GM19463 (cell line): ENCODE measurements at regions not wholly inside any gene's neighbourhood (a gene's known extent, or its start where the extent isn't known, plus 50 kb on each side); places are given as distances from the start of the nearest gene placed in this dataset.
A peak's percentile ranks its signal among the peaks of the same experiment; 100 is the strongest.

ENCODE experiments used
- ATAC-seq: cut with Tn5 transposase; IDR thresholded peaks from one replicate; pipeline ENCODE4 v1.9.1; 2021; ENCODE audit warnings: mild to moderate bottlenecking, moderate library complexity; ENCODE audit not compliant: unreplicated experiment

DNA sequence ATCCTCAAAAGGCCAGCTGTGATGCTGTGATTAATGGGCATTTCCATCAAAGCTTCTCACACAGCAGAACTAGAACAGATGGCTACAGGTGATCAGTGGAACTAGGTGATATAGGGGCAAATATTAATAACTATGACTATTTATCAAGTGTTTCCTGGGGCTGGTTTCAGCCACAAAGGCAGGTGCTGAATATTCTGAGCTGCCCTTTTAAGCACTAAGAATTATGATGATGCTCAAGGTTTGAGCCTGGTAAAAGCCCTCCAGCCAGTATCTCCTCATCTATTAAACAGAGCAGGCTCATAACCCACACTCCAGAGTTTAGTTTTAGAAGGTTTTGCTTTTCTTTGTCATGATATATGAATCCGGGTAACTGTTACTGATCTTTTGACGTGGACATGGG, 129.5 kb upstream of the ACP3 start:
- no peak for ATAC-seq

GRCh38 chr3:132189601-132190000, 127.6 kb upstream of the ACP3 start:
- no peak for ATAC-seq

DNA sequence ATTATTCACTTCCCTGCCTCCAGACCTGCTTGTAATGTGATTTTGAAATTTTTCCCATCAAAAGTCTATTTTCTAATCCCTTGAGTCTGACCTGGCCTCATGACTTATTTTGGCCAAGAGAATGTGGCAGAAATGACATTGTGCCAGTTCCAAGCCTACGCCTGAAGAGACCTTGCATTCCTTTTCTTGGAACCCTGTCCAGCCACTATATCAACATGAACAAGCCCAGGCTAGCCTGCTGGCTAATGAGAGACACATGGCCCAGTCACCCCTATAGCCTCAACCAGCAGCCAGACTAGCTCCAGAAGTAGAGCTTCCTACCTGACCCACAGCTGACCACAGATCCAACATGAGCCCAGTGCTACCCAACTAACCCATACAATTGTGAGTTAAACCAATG, 121.1 kb upstream of the ACP3 start:
- ATAC-seq = no peak

GRCh38 chr3:132198516-132198915, 118.7 kb upstream of the ACP3 start:
- ATAC-seq = no peak

GRCh38 chr3:132199451-132199850, 117.8 kb upstream of the ACP3 start:
- no peak for ATAC-seq

- ATAC-seq = no peak
These were observed 114.6 kb upstream of the ACP3 start for GRCh38 chr3:132202586-132202985.

GRCh38 chr3:132203889-132204596, 113.2 kb upstream of the ACP3 start:
- no peak for ATAC-seq

GRCh38 chr3:132205609-132206008, 111.6 kb upstream of the ACP3 start:
- no peak for ATAC-seq

- no peak for ATAC-seq
These were observed 107.4 kb upstream of the ACP3 start for GRCh38 chr3:132209855-132210254.

- ATAC-seq = peak; percentile 48
These were observed 106.5 kb upstream of the ACP3 start for GRCh38 chr3:132210476-132211346.

GRCh38 chr3:132211896-132212295, 105.3 kb upstream of the ACP3 start:
- no peak for ATAC-seq

DNA sequence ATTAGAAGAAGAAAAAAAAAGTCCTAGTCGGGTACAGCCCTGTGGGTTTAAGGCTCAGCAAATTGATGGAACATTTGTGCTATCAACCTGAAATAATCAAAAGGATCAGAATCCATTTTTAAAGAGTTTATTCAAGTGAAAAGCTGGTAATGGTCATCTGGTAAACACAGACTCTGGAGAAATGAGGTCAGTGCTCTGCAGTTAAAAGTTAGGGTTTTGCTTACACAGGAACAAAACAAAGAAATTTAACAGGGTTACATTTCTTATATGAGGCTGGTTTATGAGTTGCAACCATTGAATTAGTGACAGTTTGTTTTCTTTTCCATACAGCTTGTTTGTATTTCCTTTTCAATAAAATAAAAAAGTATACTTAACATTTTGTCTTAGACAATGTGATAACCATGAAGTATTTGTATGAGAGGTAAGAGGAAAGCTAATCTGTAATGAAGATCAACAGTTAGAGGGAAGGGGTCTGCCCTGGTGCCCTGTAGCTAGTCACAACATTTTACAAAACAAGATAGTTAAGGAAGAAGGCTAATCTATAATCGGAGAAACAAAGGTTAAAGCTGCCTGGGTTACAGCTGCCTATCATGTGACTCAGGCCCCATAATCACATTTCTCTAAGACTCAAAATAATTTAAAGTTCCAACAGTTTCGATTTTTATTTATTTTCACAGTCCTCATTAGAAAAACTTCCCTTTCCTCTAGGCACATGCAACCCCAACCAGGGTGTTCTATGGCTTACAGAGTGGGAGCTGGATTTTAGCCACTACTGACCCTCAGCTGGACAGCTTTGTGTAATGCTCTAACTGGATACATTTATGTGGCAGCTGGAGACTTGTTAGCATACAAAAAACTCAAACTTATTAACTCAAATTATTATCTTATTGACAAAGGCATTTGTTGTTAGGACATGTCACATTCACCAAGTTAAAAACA, 98.1 kb upstream of the ACP3 start:
- no peak for ATAC-seq

DNA sequence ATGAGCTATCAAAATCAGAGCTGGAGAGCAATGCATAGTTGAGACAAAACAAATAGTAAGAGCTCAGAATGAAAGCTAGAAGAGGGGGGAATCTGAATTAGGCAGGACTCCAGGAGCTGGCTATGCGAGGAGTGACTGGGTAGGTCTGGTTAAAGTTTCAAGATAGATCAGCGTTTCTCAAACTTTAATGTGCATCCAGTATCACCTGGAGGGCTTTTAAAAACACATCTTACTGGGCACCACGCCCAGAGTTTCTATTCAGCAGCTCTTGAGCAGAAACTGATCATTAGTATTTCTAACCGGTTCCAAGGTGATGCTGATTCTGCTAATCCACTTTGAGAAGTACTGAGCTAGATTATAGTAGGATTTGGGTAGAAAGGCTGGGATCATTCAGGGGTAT, 96.2 kb upstream of the ACP3 start:
- no peak for ATAC-seq

- ATAC-seq = no peak
These were observed 94.2 kb upstream of the ACP3 start for GRCh38 chr3:132222868-132223538.

- ATAC-seq = no peak
These were observed 91.5 kb upstream of the ACP3 start for GRCh38 chr3:132225664-132226063.

DNA sequence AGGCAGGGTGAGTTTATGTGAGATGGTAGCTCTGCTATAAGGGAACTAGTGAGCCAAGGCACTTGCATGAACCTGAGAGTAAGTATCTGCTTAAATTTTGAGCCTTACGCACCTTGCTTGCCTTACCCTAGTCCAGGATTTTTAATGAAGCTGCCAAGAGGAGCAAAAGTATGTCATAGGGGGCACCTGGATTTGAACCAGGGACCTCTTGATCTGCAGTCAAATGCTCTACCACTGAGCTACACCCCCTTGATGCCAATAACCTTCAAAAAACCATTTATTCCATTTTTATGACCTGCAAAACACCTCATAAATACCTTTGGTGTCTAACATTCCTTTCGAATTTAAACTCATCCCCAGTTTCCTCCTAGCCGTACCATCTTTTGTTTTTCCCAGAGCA, 88.3 kb upstream of the ACP3 start:
- no peak for ATAC-seq

DNA sequence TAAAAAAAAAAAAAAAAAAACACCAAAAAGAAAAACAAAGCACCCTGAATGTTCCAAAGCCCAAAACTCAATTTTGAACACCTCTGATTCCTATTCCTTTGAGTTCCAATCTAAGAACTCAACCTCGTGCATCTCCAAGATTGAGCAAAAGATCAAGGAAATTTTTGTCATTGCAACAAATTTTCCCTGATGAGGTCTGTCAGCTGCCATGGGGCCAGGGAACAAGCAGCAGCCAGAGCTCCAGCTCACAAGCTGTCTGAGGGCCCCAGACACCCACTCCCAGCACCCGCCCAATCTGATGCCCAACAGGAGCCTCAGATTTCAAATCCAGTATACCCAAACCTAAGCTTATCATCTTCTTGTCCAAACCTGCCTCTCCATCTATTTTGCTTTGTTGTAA, 87.6 kb upstream of the ACP3 start:
- no peak for ATAC-seq

- ATAC-seq = no peak
These were observed 86.8 kb upstream of the ACP3 start for GRCh38 chr3:132230156-132231000.

GRCh38 chr3:132231633-132232032, 85.6 kb upstream of the ACP3 start:
- no peak for ATAC-seq
